ENCODE measurements at regions not wholly inside any gene's neighbourhood (a gene's known extent, or its start where the extent isn't known, plus 50 kb on each side); places are given as distances from the start of the nearest gene placed in this dataset.

DNA sequence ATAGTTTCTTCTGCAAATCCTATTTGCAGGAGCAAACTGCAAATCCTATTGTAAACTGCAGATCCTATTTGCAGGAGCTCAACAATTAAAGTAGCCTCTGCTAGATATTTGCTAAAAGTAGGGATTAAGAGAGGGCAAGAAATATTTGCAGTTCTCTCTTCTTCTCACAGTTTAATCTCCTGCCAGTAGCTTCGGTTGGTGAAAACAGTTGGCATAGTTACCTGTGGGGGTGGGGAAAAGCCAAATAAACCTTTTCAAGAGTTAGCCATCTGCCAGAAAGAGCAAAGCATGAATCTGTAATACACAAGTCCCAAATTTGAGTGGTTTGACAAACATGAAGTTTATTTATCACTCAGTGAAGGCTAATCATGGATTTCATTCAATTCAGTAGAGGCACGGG lies 942.5 kb downstream of the JRKL start:
- dilution Hi-C loops (cut with MboI; ENCODE audit: extremely low pct_ligation_motif_present, low sequenced_read_pairs): no loop called here
- FAIRE-seq: no peak
- no peaks in the 10 kb centered on the region for H3K36me3 ChIP-seq (ENCODE audit: control insufficient read depth in 2 of 2, extremely low read depth in 1 of 2, insufficient read depth in 2 of 2, low read length in 2 of 2)
- no peak overlapping the region for H3K4me3 ChIP-seq (ENCODE audit: control insufficient read depth in 2 of 3, extremely low read depth in 1 of 3, insufficient read depth in 2 of 3, low read depth in 1 of 3, low read length in 3 of 3)
- H4K20me1 ChIP-seq (ENCODE audit: control insufficient read depth, extremely low read depth, insufficient read depth, low read length): no peaks in the 10 kb centered on the region
- no peaks in the 10 kb centered on the region for H3K79me2 ChIP-seq (ENCODE audit: control insufficient read depth, insufficient read depth, low read length)
- no peak overlapping the region for H3K27ac ChIP-seq (ENCODE audit: control insufficient read depth, insufficient read depth, low read length)
- H3K4me1 ChIP-seq (ENCODE audit: control insufficient read depth, extremely low read depth, insufficient read depth, low read length): no peaks in the 10 kb centered on the region
- no peak overlapping the region for H2AFZ ChIP-seq (ENCODE audit: control insufficient read depth, low read length)
- DNase-seq (ENCODE audit: low read depth, low spot score): no peak
- H3K9ac ChIP-seq (ENCODE audit: control insufficient read depth, extremely low read depth, insufficient read depth, low read length): no peak overlapping the region
- H3K4me2 ChIP-seq (ENCODE audit: control insufficient read depth, extremely low read depth, insufficient read depth, low read depth, low read length): no peak overlapping the region
- no peaks in the 10 kb centered on the region for H3K9me1 ChIP-seq (ENCODE audit: control insufficient read depth, extremely low read depth, insufficient read depth, low read length)
- no peaks in the 10 kb centered on the region for H3K27me3 ChIP-seq (ENCODE audit: control insufficient read depth, extremely low read depth, insufficient read depth, low read length)
- TF ChIP-seq EZH2 (IDR thresholded peaks at IDR 0.05; ENCODE audit: low read length): no peak
- TF ChIP-seq, protein P1, sequence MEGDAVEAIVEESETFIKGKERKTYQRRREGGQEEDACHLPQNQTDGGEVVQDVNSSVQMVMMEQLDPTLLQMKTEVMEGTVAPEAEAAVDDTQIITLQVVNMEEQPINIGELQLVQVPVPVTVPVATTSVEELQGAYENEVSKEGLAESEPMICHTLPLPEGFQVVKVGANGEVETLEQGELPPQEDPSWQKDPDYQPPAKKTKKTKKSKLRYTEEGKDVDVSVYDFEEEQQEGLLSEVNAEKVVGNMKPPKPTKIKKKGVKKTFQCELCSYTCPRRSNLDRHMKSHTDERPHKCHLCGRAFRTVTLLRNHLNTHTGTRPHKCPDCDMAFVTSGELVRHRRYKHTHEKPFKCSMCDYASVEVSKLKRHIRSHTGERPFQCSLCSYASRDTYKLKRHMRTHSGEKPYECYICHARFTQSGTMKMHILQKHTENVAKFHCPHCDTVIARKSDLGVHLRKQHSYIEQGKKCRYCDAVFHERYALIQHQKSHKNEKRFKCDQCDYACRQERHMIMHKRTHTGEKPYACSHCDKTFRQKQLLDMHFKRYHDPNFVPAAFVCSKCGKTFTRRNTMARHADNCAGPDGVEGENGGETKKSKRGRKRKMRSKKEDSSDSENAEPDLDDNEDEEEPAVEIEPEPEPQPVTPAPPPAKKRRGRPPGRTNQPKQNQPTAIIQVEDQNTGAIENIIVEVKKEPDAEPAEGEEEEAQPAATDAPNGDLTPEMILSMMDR (optimal IDR thresholded peaks at IDR 0.05 in 1 of 3, IDR thresholded peaks at IDR 0.05 in 1 of 3, conservative IDR thresholded peaks at IDR 0.05 in 1 of 3; ENCODE audit: extremely low read depth in 1 of 3, insufficient read depth in 2 of 3, low read length in 3 of 3): no peak
- H3K9me3 ChIP-seq (ENCODE audit: control insufficient read depth, low read depth, low read length): no peaks in the 10 kb centered on the region

DNA sequence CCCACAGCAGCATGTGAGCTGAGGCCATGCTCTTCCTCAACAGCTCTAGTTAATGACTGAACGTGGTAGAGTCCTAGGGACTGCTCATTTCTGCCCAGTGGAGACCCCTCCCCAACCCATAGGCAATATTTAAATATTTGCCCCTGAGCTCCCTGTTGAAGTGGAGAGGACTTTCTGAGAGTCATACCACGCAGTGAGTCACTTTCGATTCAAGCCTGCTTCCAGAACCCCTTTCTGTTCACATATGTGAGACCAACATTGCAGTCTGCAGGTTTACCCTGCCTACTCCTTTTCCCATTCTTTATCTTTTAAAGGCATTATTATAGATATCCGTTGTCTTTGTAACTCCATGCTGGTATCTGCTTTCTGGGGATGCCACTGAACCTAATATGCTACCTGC lies 946.3 kb downstream of the JRKL start:
- Histone ChIP-seq H3K36me3 (ENCODE audit: control insufficient read depth in 2 of 2, extremely low read depth in 1 of 2, insufficient read depth in 2 of 2, low read length in 2 of 2) (no peaks in the 10 kb centered on the region), H3K4me1 (ENCODE audit: control insufficient read depth, extremely low read depth, insufficient read depth, low read length) (no peaks in the 10 kb centered on the region), H2AFZ (ENCODE audit: control insufficient read depth, low read length) (no peak overlapping the region), H3K9me3 (ENCODE audit: control insufficient read depth, low read depth, low read length) (no peaks in the 10 kb centered on the region), H4K20me1 (ENCODE audit: control insufficient read depth, extremely low read depth, insufficient read depth, low read length) (no peaks in the 10 kb centered on the region), H3K4me3 (ENCODE audit: control insufficient read depth in 2 of 3, extremely low read depth in 1 of 3, insufficient read depth in 2 of 3, low read depth in 1 of 3, low read length in 3 of 3) (no peak overlapping the region), H3K4me2 (ENCODE audit: control insufficient read depth, extremely low read depth, insufficient read depth, low read depth, low read length) (no peak overlapping the region), H3K79me2 (ENCODE audit: control insufficient read depth, insufficient read depth, low read length) (no peaks in the 10 kb centered on the region), H3K9me1 (ENCODE audit: control insufficient read depth, extremely low read depth, insufficient read depth, low read length) (no peaks in the 10 kb centered on the region), H3K27ac (ENCODE audit: control insufficient read depth, insufficient read depth, low read length) (no peak overlapping the region), H3K9ac (ENCODE audit: control insufficient read depth, extremely low read depth, insufficient read depth, low read length) (no peak overlapping the region), H3K27me3 (ENCODE audit: control insufficient read depth, extremely low read depth, insufficient read depth, low read length) (no peaks in the 10 kb centered on the region)
- dilution Hi-C loops (cut with MboI; ENCODE audit: extremely low pct_ligation_motif_present, low sequenced_read_pairs): no loop called here
- DNase-seq (ENCODE audit: low read depth, low spot score) (no peak), FAIRE-seq (no peak)
- TF ChIP-seq, protein P1 (optimal IDR thresholded peaks at IDR 0.05 in 1 of 3, IDR thresholded peaks at IDR 0.05 in 1 of 3, conservative IDR thresholded peaks at IDR 0.05 in 1 of 3; ENCODE audit: extremely low read depth in 1 of 3, insufficient read depth in 2 of 3, low read length in 3 of 3): no peak
